Effector memory CD8-positive, alpha-beta T cell (primary cell): ENCODE measurements at regions not wholly inside any gene's neighbourhood (a gene's known extent, or its start where the extent isn't known, plus 50 kb on each side); places are given as distances from the start of the nearest gene placed in this dataset.
"Not testable (repeated sequence)": the region's sequence is repeated elsewhere in the genome, so short reads cannot be mapped to it uniquely, and the experiment has no call there.

Source experiments
- ATAC-seq: fragments of 150-1000 bp; cut with Tn5 transposase; replicated peaks from 2 replicates; pipeline ENCODE4 v1.10.0; 2021; ENCODE audit warnings: mild to moderate bottlenecking, moderate library complexity
- DNase-seq, 3 experiments: peaks; one replicate each; pipeline ENCODE4 v3.0.0; 2021
- H3K27ac Mint-ChIP-seq, 2 donors: one replicate each; pipeline ENCODE4 v1.8.0; 2022; ENCODE audit warnings: mild to moderate bottlenecking in 2 of 2, mixed read lengths in 2 of 2, moderate library complexity in 2 of 2
- H3K27me3 Mint-ChIP-seq, 2 donors: one replicate each; pipeline ENCODE4 v1.8.0; 2022; ENCODE audit warnings: mixed read lengths in 2 of 2
- H3K36me3 Mint-ChIP-seq: one replicate; pipeline ENCODE4 v1.8.0; 2022; ENCODE audit warnings: mild to moderate bottlenecking, moderate library complexity, mixed read lengths; ENCODE audit not compliant: insufficient read depth
- H3K4me1 Mint-ChIP-seq, 2 donors: one replicate each; pipeline ENCODE4 v1.8.0; 2022; ENCODE audit warnings: low read depth in 2 of 2, mixed read lengths in 2 of 2
- H3K4me3 Mint-ChIP-seq, 2 donors: one replicate each; pipeline ENCODE4 v1.8.0; 2022; ENCODE audit warnings: mild to moderate bottlenecking in 2 of 2, mixed read lengths in 2 of 2, moderate library complexity in 2 of 2
- H3K9me3 Mint-ChIP-seq, 2 donors: one replicate each; pipeline ENCODE4 v1.8.0; 2022; ENCODE audit warnings: mixed read lengths in 2 of 2

GRCh38 chr1:148679050-148679786 is 69.4 kb upstream of the NUDT4B start:
- not testable (repeated sequence) for H3K9me3 Mint-ChIP-seq, H3K27me3 Mint-ChIP-seq, H3K27ac Mint-ChIP-seq, H3K36me3 Mint-ChIP-seq, H3K4me1 Mint-ChIP-seq
- H3K4me3 Mint-ChIP-seq: peak overlapping the region; percentile 54 to 71
- DNase-seq (peak; percentile 11 to 55 (median 14)), ATAC-seq (peak; percentile 80)

- peak overlapping the region; percentile 54 to 71 for H3K4me3 Mint-ChIP-seq
- DNase-seq, H3K36me3 Mint-ChIP-seq, H3K4me1 Mint-ChIP-seq, H3K27me3 Mint-ChIP-seq, H3K9me3 Mint-ChIP-seq, H3K27ac Mint-ChIP-seq: not testable (repeated sequence)
- peak; percentile 80 for ATAC-seq
These were observed 68.7 kb upstream of the NUDT4B start for GRCh38 chr1:148679787-148680326.

- not testable (repeated sequence) for H3K9me3 Mint-ChIP-seq, DNase-seq, H3K4me3 Mint-ChIP-seq, H3K4me1 Mint-ChIP-seq, H3K27me3 Mint-ChIP-seq, H3K36me3 Mint-ChIP-seq, ATAC-seq, H3K27ac Mint-ChIP-seq
These were observed 61.8 kb upstream of the NUDT4B start for GRCh38 chr1:148686735-148687134.

GRCh38 chr1:148687376-148687775 is 61.2 kb upstream of the NUDT4B start:
- not testable (repeated sequence) for H3K27me3 Mint-ChIP-seq, H3K27ac Mint-ChIP-seq, H3K36me3 Mint-ChIP-seq, H3K9me3 Mint-ChIP-seq, DNase-seq, H3K4me3 Mint-ChIP-seq, ATAC-seq, H3K4me1 Mint-ChIP-seq
